Uterus (tissue), 3 donors: ENCODE measurements at regions not wholly inside any gene's neighbourhood (a gene's known extent, or its start where the extent isn't known, plus 50 kb on each side); places are given as distances from the start of the nearest gene placed in this dataset.

Source experiments
- DNase-seq, 2 donors: peaks; one replicate each; pipeline ENCODE4 v3.0.0-alpha.2; 2019 to 2020
- H3K27ac ChIP-seq, 2 donors: fragments of 200-600 bp; sonication (generic); 1 replicate in 1 of 2; 2 replicates in 1 of 2; pipeline ENCODE4 v1.5.1; 2016 to 2018
- H3K27me3 ChIP-seq, 2 donors: fragments of 200-600 bp; sonication (generic); one replicate each; pipeline ENCODE4 v1.5.1; 2018 to 2019; ENCODE audit warnings: control low read depth in 1 of 2
- H3K36me3 ChIP-seq, 2 donors: fragments of 200-600 bp; sonication (generic); one replicate each; pipeline ENCODE4 v1.5.1; 2019; ENCODE audit warnings: control low read depth in 1 of 2
- H3K4me1 ChIP-seq, 2 donors: fragments of 200-600 bp; sonication (generic); one replicate each; pipeline ENCODE4 v1.5.1; 2018 to 2019; ENCODE audit warnings: control low read depth in 1 of 2
- H3K4me3 ChIP-seq, 2 donors: fragments of 200-600 bp; sonication (generic); 1 replicate in 1 of 2; 2 replicates in 1 of 2; pipeline ENCODE4 v1.5.1; 2018 to 2019; ENCODE audit warnings: mild to moderate bottlenecking in 1 of 2
- H3K9me3 ChIP-seq, 2 donors: fragments of 200-600 bp; sonication (generic); one replicate each; pipeline ENCODE4 v1.5.1; 2019; ENCODE audit warnings: control low read depth in 1 of 2
- CTCF ChIP-seq, 4 experiments: fragments of 200-600 bp in 2 of 4; fragments of 450-650 bp in 2 of 4; sonication (generic) in 2 of 4; IDR thresholded peaks; one replicate each; pipeline ENCODE4 v1.5.1; 2016 to 2019; ENCODE audit warnings: antibody characterized with exemption in 4 of 4, mild to moderate bottlenecking in 2 of 4, moderate library complexity in 1 of 4
- POLR2A ChIP-seq, 2 donors: fragments of 450-650 bp; IDR thresholded peaks; one replicate each; pipeline ENCODE4 v1.6.1; 2016; ENCODE audit warnings: antibody characterized with exemption in 2 of 2, mild to moderate bottlenecking in 1 of 2, moderate library complexity in 1 of 2
- intact Hi-C: fragments of 100-400 bp; cut with DNase I; formaldehyde crosslinking; loops from one replicate; pipeline ENCODE4 v1.15.1; 2023; ENCODE audit warnings: low total_unique reads
- donor health status: DM: yes; HTN: yes; CAD: no.

- Histone ChIP-seq H3K9me3 (no peaks in the 10 kb centered on the region), H3K36me3 (no peaks in the 10 kb centered on the region), H3K4me1 (peaks cover 6 to 12% of the 10 kb centered on the region in 2 donors), H3K27ac (peak overlapping the region; percentile 87 to 89), H3K4me3 (no peak overlapping the region), H3K27me3 (no peaks in the 10 kb centered on the region)
- intact Hi-C loops: no loop called here
- no peak for TF ChIP-seq POLR2A (IDR thresholded peaks at IDR 0.05)
- no peak for TF ChIP-seq CTCF (IDR thresholded peaks at IDR 0.05)
- DNase-seq: peak; percentile 87
Measured at GRCh38 chr15:67914537-67915460, 75.0 kb upstream of the RNU6-1 start.

- no peaks in the 10 kb centered on the region for H3K9me3 ChIP-seq
- no peak overlapping the region for H3K4me3 ChIP-seq
- H3K36me3 ChIP-seq: no peaks in the 10 kb centered on the region
- peak overlapping the region; percentile 87 to 89 for H3K27ac ChIP-seq
- intact Hi-C loops: no loop called here
- H3K27me3 ChIP-seq: no peaks in the 10 kb centered on the region
- peaks cover 6 to 12% of the 10 kb centered on the region in 2 donors for H3K4me1 ChIP-seq
- TF ChIP-seq CTCF (IDR thresholded peaks at IDR 0.05): no peak
- no peak for TF ChIP-seq POLR2A (IDR thresholded peaks at IDR 0.05)
- DNase-seq: peak; percentile 68 to 79
Measured at GRCh38 chr15:67915461-67916374, 75.9 kb upstream of the RNU6-1 start.

- Histone ChIP-seq H3K27ac (peak overlapping the region; percentile 87 to 89), H3K36me3 (no peaks in the 10 kb centered on the region), H3K4me3 (no peak overlapping the region), H3K27me3 (no peaks in the 10 kb centered on the region), H3K9me3 (no peaks in the 10 kb centered on the region), H3K4me1 (peaks cover 6 to 12% of the 10 kb centered on the region in 2 donors)
- TF ChIP-seq CTCF (IDR thresholded peaks at IDR 0.05): no peak
- no peak for DNase-seq
- intact Hi-C loops: no loop called here
Measured at GRCh38 chr15:67916565-67916964, 76.7 kb upstream of the RNU6-1 start.

- no peaks in the 10 kb centered on the region for H3K36me3 ChIP-seq
- no peak overlapping the region for H3K4me3 ChIP-seq
- H3K27ac ChIP-seq: peak overlapping the region; percentile 87 to 89
- intact Hi-C loops: no loop called here
- DNase-seq: peak; percentile 45 to 61
- no peaks in the 10 kb centered on the region for H3K27me3 ChIP-seq
- peaks cover 6 to 12% of the 10 kb centered on the region in 2 donors for H3K4me1 ChIP-seq
- no peaks in the 10 kb centered on the region for H3K9me3 ChIP-seq
- TF ChIP-seq CTCF (IDR thresholded peaks at IDR 0.05): no peak
- TF ChIP-seq POLR2A (IDR thresholded peaks at IDR 0.05): no peak
Measured at GRCh38 chr15:67917037-67917436, 77.2 kb upstream of the RNU6-1 start.
